ENCODE measurements at regions not wholly inside any gene's neighbourhood (a gene's known extent, or its start where the extent isn't known, plus 50 kb on each side); places are given as distances from the start of the nearest gene placed in this dataset.

DNA sequence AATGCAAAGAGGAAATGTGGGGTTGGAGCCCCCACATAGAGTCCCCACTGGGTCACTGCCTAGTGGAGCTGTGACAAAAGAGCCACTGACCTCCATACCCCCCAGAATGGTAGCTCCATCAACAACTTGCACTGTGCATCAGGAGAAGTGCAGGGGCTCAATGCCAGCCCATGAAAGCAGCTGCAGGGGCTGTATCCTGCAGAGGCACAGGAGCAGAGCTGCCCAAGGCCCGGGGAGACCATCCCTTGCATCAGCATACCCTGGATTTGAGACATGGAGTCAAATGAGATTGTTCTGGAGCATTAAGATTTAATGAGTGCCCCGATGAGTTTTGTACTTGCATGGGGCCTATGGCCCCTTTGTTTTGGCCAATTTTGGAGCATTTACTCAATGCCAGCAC, 1023.6 kb downstream of the VRK1 start:
- Mint-ChIP-seq H3K4me3 (no peak overlapping the region), H3K27ac (no peak overlapping the region), H3K27me3 (no peaks in the 10 kb centered on the region), H3K4me1 (peaks cover 0 to 3% (median 0%) of the 10 kb centered on the region in 3 donors), H3K36me3 (no peaks in the 10 kb centered on the region), H3K9me3 (peaks cover 5 to 13% (median 7%) of the 10 kb centered on the region in 3 donors)

DNA sequence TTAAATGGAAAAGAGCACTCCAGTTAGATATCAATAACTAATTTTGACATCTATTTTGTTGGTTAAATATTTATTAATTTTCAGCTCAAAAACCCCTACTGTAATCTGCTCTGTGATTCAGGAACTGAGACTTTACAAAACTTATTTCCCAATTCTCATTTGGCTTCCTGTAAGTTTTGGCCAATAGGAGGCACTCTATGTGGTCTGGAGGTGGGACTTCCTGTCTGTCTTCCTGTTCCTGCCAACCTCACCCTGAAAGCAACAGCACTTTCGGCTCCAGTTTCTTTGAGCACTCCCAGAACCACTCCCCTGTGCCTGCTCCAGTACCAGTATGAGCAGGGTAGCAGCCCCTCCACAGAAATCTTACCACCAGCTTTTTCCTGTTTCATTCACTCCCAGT, 1027.0 kb downstream of the VRK1 start:
- Mint-ChIP-seq H3K4me3 (no peak overlapping the region), H3K36me3 (no peaks in the 10 kb centered on the region), H3K4me1 (peaks cover 0 to 3% (median 0%) of the 10 kb centered on the region in 3 donors), H3K27ac (no peak overlapping the region), H3K27me3 (no peaks in the 10 kb centered on the region), H3K9me3 (peaks cover 5 to 15% (median 7%) of the 10 kb centered on the region in 3 donors)

DNA sequence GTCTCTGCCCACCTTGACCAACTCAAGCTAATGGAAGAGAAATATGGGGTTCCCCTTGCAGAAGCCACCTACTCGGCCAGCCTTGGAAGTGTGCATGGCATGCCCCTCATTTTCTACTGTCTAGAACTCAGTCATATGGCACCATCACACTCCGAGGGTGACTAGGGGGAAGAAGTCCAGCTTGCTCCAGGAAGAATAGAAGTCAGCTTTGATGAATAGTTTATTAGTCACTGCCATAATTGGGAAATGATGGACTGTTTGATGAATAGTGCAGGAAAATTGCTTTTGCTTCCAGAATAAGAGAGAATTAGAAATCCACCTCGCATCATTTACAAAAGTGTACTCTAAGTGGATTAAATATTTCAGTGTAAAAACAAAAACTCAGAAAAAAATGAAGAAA, 1030.6 kb downstream of the VRK1 start:
- no peak overlapping the region for H3K27ac Mint-ChIP-seq
- H3K27me3 Mint-ChIP-seq = no peaks in the 10 kb centered on the region
- H3K9me3 Mint-ChIP-seq = peaks cover 6 to 15% (median 6%) of the 10 kb centered on the region in 3 donors
- H3K4me3 Mint-ChIP-seq = no peak overlapping the region
- H3K4me1 Mint-ChIP-seq = peaks cover 0 to 3% (median 0%) of the 10 kb centered on the region in 3 donors
- H3K36me3 Mint-ChIP-seq = no peaks in the 10 kb centered on the region

DNA sequence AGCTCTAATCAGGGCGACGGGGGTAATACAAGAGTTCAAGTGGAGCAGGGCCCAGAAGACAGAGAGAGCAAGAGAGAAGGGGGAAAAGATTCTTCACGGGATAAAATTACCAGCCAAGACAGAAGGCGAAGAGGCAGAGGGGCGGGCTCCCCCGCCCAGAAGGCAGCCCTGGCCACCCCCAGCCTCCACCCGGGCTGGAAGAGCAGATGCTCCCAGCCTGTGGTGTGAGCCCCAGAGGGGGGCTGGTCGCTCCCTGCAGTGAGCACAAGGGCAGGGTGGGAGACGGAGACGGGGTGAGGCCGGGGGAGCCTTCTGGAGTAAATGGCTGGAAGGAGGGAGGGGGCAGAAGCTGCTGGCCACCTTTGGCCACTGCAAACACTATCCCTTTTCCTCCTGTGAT, 1035.6 kb downstream of the VRK1 start:
- no peak overlapping the region for H3K27ac Mint-ChIP-seq
- no peaks in the 10 kb centered on the region for H3K36me3 Mint-ChIP-seq
- H3K4me1 Mint-ChIP-seq = no peaks in the 10 kb centered on the region
- peaks cover 3% of the 10 kb centered on the region for H3K27me3 Mint-ChIP-seq
- peak overlapping the region in 1 of 4 donors; percentile 44 for H3K4me3 Mint-ChIP-seq
- peaks cover 2 to 9% (median 2%) of the 10 kb centered on the region in 3 donors for H3K9me3 Mint-ChIP-seq

DNA sequence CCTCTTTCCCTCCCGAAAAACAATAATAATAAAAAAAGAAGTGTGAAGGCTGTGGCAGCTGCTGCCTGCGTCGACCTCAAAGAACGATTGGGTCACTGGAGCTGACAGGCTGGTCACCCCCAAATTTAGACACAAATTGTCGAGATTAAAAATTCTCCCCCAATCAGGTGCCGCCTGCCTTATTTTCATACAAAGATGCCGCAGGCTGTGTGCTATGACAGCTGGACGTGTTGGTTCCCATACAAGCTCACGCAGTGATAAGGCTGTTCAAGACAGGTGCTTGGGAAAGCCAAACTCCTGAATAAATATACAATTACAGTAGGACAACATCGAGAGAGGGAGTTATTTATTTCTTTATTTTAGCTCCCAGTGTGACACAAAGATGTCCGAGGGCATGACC, 1041.8 kb downstream of the VRK1 start:
- no peaks in the 10 kb centered on the region for H3K36me3 Mint-ChIP-seq
- H3K27ac Mint-ChIP-seq = no peak overlapping the region
- no peak overlapping the region for H3K4me3 Mint-ChIP-seq
- no peaks in the 10 kb centered on the region for H3K4me1 Mint-ChIP-seq
- H3K9me3 Mint-ChIP-seq = peaks cover 0 to 4% (median 0%) of the 10 kb centered on the region in 3 donors
- H3K27me3 Mint-ChIP-seq = peaks cover 3% of the 10 kb centered on the region

DNA sequence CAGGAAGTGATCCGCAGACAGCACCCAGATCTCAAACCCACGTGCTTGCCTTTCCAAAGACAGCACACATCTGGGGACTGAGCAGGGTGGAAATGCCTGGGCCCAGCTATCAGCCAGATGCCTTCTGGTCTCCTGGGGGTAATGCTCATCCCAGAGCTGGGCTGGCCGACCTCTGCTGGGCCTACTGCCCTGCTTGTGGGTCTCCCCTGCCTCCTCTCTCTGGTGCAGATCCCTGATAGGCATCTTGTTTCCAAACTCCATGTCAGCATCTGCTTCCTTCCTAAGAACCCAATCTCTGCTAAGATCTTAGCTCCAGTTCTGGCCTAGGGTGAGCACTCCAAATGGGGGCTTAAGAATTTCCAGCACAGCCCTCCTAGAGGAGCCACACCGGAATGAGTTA, 1043.0 kb downstream of the VRK1 start:
- H3K27me3 Mint-ChIP-seq = peaks cover 3% of the 10 kb centered on the region
- no peaks in the 10 kb centered on the region for H3K4me1 Mint-ChIP-seq
- H3K4me3 Mint-ChIP-seq = no peak overlapping the region
- no peaks in the 10 kb centered on the region for H3K36me3 Mint-ChIP-seq
- H3K9me3 Mint-ChIP-seq = peaks cover 0 to 4% (median 0%) of the 10 kb centered on the region in 3 donors
- no peak overlapping the region for H3K27ac Mint-ChIP-seq

DNA sequence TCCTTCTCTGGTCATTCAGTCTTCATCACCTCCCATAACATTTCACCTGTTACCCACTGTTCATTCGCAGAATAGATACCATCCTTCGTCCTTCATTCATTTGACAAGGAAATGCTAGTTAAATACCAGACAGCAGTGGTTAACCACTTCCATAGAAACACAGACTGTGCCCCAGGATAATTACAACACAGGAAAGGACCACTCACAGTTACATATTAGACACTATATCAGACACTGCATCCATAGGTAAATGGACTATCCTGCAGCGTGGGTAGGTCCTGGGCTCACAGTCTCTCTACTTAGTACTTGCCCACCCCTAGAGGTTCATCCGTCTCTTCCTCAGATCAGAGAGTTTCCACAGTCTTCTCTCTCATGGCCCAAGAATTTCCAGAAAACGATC, 1044.6 kb downstream of the VRK1 start:
- peaks cover 1% of the 10 kb centered on the region for H3K27me3 Mint-ChIP-seq
- H3K9me3 Mint-ChIP-seq = peaks cover 0 to 4% (median 0%) of the 10 kb centered on the region in 3 donors
- H3K4me3 Mint-ChIP-seq = no peak overlapping the region
- no peaks in the 10 kb centered on the region for H3K36me3 Mint-ChIP-seq
- H3K27ac Mint-ChIP-seq = no peak overlapping the region
- no peaks in the 10 kb centered on the region for H3K4me1 Mint-ChIP-seq

DNA sequence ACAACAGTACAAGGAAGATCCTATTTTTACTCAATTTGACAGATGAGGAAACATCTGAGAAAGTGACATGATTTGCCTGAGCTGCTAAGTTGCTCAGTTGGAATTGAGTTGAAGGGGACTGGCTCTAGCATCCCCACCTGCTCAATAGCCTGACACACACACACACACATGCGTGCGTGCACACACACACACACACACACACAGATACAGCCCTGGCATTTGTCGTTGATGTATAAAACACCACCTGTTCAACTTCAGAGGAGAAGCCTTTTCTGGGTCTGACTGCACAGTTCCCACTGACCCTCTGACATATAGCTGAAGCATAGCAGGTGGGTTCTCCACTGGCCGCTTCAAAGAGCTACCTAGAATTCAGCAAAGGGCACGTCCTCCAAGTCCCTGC, 1045.9 kb downstream of the VRK1 start:
- Mint-ChIP-seq H3K27me3 (no peaks in the 10 kb centered on the region), H3K36me3 (no peaks in the 10 kb centered on the region), H3K27ac (no peak overlapping the region), H3K9me3 (peaks cover 0 to 4% (median 0%) of the 10 kb centered on the region in 3 donors), H3K4me3 (no peak overlapping the region), H3K4me1 (no peaks in the 10 kb centered on the region)

DNA sequence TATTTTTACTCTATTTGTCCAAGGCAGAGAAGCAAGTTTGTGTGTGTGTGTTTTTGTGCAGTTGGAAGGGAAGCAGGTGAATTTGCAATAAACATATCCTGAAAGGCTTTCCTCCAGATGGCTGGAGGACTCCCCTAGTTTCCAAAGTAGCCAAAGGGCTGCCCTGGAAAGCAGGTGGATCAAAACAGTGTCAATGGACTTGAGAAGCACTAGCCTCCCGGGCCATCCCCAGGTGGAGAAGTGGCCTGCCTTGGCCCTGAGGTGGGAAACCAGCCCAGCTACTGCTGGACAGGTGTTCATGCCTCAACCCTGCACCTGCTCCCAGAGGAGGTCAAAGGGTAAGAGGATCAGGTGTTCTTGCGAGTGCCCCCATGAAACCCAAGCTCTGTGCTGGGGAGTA, 1046.9 kb downstream of the VRK1 start:
- Mint-ChIP-seq H3K36me3 (no peaks in the 10 kb centered on the region), H3K4me1 (no peaks in the 10 kb centered on the region), H3K27me3 (no peaks in the 10 kb centered on the region), H3K9me3 (peaks cover 0 to 4% (median 0%) of the 10 kb centered on the region in 3 donors), H3K27ac (no peak overlapping the region), H3K4me3 (no peak overlapping the region)

DNA sequence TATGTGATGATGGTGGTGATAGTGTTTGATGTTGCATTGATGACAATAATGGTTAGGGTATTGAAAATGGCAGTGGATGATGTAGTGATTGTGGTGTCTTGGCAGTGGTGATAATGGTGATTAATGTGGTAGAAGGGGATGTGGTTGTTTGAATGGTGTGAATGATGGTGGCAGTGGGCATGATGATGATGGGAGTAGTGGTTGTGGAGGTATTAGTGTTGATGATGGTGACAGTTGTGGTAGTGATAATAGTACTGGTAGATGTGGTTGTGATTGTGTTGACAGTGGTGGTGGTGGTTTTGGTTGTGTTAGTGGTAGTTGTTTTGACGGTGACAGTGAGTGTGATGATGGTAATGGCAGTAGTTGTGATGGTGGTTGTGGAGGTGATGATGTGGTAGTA, 1049.0 kb downstream of the VRK1 start:
- Mint-ChIP-seq H3K4me1 (no peaks in the 10 kb centered on the region), H3K27ac (no peak overlapping the region), H3K27me3 (no peaks in the 10 kb centered on the region), H3K4me3 (no peak overlapping the region), H3K36me3 (no peaks in the 10 kb centered on the region), H3K9me3 (peaks cover 0 to 7% (median 0%) of the 10 kb centered on the region in 3 donors)

DNA sequence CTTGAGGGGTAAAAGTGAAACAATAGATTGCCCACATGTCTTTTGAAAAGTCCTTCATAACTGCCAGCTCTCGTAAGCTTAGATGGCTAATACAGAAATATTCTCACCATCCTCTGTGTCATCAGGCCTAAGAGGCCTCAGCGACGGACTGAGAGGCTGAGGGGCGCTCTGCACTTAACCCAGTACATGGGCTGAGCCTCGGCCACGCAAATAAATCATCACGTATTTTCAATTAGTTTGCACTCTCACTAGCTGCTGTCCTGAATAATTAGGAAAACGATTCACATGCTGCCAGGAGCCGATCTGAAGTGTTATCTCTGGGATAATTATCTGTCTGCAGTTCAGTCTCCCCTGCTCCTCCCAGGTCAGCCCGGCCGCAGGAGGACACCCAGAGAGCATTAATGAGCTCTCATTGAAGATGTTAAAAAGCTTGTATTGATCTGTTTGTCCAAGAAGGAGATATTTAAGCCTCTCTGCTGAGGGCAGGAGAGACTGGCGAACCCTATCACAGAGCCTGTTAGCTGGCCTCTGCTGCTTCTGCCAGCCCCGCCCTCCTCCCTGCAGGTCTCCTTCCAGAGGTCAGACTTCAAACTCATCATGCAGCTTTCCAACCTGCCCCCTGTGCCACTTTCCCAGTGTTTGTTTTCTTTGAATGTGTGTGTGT, 1051.3 kb downstream of the VRK1 start:
- H3K27ac Mint-ChIP-seq = peak overlapping the region in 1 of 3 donors; percentile 60
- H3K27me3 Mint-ChIP-seq = no peaks in the 10 kb centered on the region
- no peak overlapping the region for H3K4me3 Mint-ChIP-seq
- no peaks in the 10 kb centered on the region for H3K36me3 Mint-ChIP-seq
- H3K9me3 Mint-ChIP-seq = peaks cover 0 to 6% (median 0%) of the 10 kb centered on the region in 3 donors
- no peaks in the 10 kb centered on the region for H3K4me1 Mint-ChIP-seq

DNA sequence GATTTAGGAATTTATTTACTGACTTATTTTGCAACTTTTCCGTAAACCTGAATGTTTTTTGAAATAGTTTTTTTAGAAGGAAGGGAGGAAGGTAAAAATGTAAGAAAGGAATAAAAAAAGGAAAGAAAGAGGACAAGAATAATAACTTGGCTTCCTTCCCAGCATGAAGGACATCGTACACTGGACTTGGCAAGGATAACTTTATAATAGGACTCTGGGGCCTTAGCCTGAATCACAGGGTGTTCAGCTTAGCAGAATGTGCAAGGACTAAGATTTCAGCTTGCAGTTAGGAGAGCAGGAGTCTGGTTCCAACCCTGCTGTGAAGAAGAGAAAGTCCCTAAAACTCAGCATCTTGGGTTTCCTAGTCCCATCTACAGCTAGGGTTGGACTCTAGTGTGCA, 1053.3 kb downstream of the VRK1 start:
- H3K4me1 Mint-ChIP-seq = no peaks in the 10 kb centered on the region
- H3K27me3 Mint-ChIP-seq = no peaks in the 10 kb centered on the region
- H3K36me3 Mint-ChIP-seq = no peaks in the 10 kb centered on the region

DNA sequence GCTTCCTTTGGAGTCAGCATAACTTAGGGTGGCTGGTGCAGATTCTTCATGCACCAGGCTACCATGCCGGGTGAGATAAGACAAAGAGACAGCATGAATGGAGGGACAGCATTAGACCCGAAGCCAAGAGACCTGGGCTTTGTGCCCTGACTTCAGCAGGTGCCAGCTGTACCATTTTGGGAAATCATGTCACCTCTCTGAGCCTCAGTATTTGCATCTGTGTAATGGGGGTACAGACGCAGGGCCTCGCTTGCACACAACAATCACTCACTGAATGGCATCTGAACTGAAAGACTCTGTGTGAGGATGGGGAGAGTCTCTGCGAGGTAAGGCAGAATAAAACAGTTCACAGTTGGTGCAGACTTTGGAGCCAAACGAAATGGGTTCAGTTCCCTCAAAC, 1053.7 kb downstream of the VRK1 start:
- peaks cover 0 to 6% (median 0%) of the 10 kb centered on the region in 3 donors for H3K9me3 Mint-ChIP-seq

More for the DNA sequence above, 1053.3 kb downstream of the VRK1 start:
- H3K27ac Mint-ChIP-seq = no peak overlapping the region
- no peak overlapping the region for H3K4me3 Mint-ChIP-seq
- peaks cover 0 to 6% (median 0%) of the 10 kb centered on the region in 3 donors for H3K9me3 Mint-ChIP-seq

DNA sequence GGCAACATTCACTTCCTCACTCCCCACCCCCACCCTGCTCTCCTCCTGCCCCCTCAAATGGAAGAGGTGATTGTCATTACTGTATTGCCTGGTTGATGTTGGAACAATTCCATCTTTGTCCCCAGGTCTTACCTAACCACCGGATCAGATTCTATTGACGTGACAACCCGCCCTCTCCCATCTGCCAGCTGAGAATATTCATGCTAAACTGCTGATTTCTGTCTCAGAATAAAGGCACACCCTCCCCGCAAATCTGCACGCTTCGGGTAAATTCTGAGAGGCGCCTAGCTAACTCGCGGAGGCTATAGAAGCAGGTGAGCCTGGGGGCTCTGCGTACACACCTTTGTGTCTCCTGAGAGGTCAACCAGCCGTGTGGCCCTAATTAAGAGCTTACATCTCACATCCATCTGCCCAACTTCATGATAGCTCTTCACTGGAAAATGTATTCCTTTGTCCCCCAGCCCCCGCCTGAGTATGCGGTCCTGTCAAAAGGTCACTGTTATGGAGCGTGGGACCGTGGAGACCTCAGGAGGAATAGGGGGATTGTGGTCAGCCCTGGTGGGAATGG, 1054.3 kb downstream of the VRK1 start:
- no peaks in the 10 kb centered on the region for H3K36me3 Mint-ChIP-seq
- no peak overlapping the region for H3K27ac Mint-ChIP-seq
- H3K9me3 Mint-ChIP-seq = peaks cover 0 to 6% (median 0%) of the 10 kb centered on the region in 3 donors
- no peaks in the 10 kb centered on the region for H3K27me3 Mint-ChIP-seq
- H3K4me1 Mint-ChIP-seq = no peaks in the 10 kb centered on the region
- H3K4me3 Mint-ChIP-seq = no peak overlapping the region

More for the DNA sequence above, 1053.7 kb downstream of the VRK1 start:
- H3K27ac Mint-ChIP-seq = no peak overlapping the region
- H3K27me3 Mint-ChIP-seq = no peaks in the 10 kb centered on the region
- H3K4me1 Mint-ChIP-seq = no peaks in the 10 kb centered on the region
- H3K4me3 Mint-ChIP-seq = no peak overlapping the region
- H3K36me3 Mint-ChIP-seq = no peaks in the 10 kb centered on the region

DNA sequence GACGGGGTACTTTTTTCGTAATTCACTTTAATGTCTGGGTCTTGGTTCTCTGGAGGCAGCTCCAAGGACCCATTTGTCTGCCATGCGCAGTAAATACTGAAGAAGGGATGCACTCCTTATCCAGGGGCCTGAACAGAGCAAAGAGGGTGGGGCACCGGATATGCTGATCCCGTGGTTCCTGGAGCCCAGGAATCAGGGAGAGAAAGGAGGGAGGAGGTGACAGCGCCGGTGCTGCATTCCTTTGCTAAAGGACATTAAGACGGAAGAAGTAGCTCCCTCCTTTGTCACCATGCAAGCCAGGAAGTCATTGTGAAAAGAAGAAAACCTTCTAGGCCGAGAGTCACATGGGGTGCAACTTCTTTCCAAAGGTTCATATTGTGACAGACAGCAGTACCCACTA, 1057.7 kb downstream of the VRK1 start:
- no peaks in the 10 kb centered on the region for H3K4me1 Mint-ChIP-seq
- H3K27ac Mint-ChIP-seq = no peak overlapping the region
- H3K4me3 Mint-ChIP-seq = no peak overlapping the region
- H3K9me3 Mint-ChIP-seq = peaks cover 0 to 6% (median 0%) of the 10 kb centered on the region in 3 donors
- H3K36me3 Mint-ChIP-seq = no peaks in the 10 kb centered on the region
- no peaks in the 10 kb centered on the region for H3K27me3 Mint-ChIP-seq

DNA sequence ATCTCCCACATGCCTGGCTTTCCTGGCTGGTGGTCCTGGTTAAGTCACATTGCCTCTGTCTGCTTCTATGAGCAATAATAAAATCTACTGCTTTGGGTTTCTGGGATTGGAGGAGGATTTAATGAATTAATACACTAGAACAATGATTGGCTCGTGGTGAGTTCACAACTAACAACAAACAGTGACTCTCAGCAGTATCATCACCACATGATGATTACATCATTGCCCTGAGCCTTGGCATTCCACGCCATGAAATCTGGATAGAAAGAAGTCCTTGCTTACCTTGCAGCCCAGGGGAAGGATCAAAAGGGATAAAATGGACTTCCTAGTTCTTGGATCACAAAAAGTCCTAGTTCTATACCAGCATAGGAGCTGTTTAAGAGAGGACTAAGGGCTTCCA, 1069.0 kb downstream of the VRK1 start:
- Mint-ChIP-seq H3K4me1 (no peaks in the 10 kb centered on the region), H3K9me3 (peaks cover 4 to 10% (median 7%) of the 10 kb centered on the region in 3 donors), H3K27ac (peak overlapping the region in 1 of 3 donors; percentile 31), H3K36me3 (peaks cover 2% of the 10 kb centered on the region), H3K27me3 (no peaks in the 10 kb centered on the region), H3K4me3 (no peak overlapping the region)
